ENCODE measurements at regions not wholly inside any gene's neighbourhood (a gene's known extent, or its start where the extent isn't known, plus 50 kb on each side); places are given as distances from the start of the nearest gene placed in this dataset.

- TF ChIP-seq CTCF (IDR thresholded peaks at IDR 0.05) = no peak
- no peak for TF ChIP-seq POLR2A (IDR thresholded peaks at IDR 0.05)
- no peak for TF ChIP-seq EP300 (IDR thresholded peaks at IDR 0.05)
- no peak for TF ChIP-seq POLR2AphosphoS5 (IDR thresholded peaks at IDR 0.05)
Observed at GRCh38 chr6:76886900-76887299, 576.4 kb downstream of the HTR1B start.
